WTC11 (cell line): ENCODE measurements at regions not wholly inside any gene's neighbourhood (a gene's known extent, or its start where the extent isn't known, plus 50 kb on each side); places are given as distances from the start of the nearest gene placed in this dataset.

ENCODE experiments used
- ATAC-seq: fragments of 200-7000 bp; cut with Tn5 transposase; 2 replicates; pipeline ENCODE4 v1.10.0; 2021; ENCODE audit warnings: mild to moderate bottlenecking, moderate library complexity
- CTCF ChIA-PET: fragments of 300-600 bp; sonication (Branson Sonifier 250); formaldehyde crosslinking; loops from one replicate; lab custom pipeline; 2021; ENCODE audit warnings: antibody characterized with exemption; lab: Charles Lee
- POLR2A ChIA-PET: fragments of 350-600 bp; sonication (Branson Sonifier 250); formaldehyde crosslinking; loops from one replicate; lab custom pipeline; 2021; ENCODE audit warnings: antibody characterized with exemption; lab: Charles Lee
- DNase-seq: peaks from one replicate; pipeline ENCODE4 v3.0.0; 2021; ENCODE audit warnings: low spot score
- H3K27ac Mint-ChIP-seq: 2 replicates; pipeline ENCODE4 v1.8.0; 2021; ENCODE audit warnings: mixed read lengths
- H3K27me3 Mint-ChIP-seq: 2 replicates; pipeline ENCODE4 v1.8.0; 2021; ENCODE audit warnings: low read depth, mild to moderate bottlenecking, moderate library complexity, mixed read lengths
- H3K36me3 Mint-ChIP-seq: 2 replicates; pipeline ENCODE4 v1.8.0; 2021; ENCODE audit warnings: mixed read lengths
- H3K4me1 Mint-ChIP-seq: 2 replicates; pipeline ENCODE4 v1.8.0; 2022; ENCODE audit warnings: mixed read lengths
- H3K4me3 Mint-ChIP-seq: 2 replicates; pipeline ENCODE4 v1.8.0; 2021; ENCODE audit warnings: mild to moderate bottlenecking, moderate library complexity, mixed read lengths
- H3K9me3 Mint-ChIP-seq: 2 replicates; pipeline ENCODE4 v1.8.0; 2021; ENCODE audit warnings: mixed read lengths
- FOXP4 ChIP-seq: sonication (generic); formaldehyde crosslinking; IDR thresholded peaks from 2 replicates; pipeline ENCODE4 v1.8.0; 2022; ENCODE audit warnings: mild to moderate bottlenecking, missing genetic modification reagents
- NFE2L1 ChIP-seq: sonication (generic); formaldehyde crosslinking; IDR thresholded peaks from 2 replicates; pipeline ENCODE4 v1.8.1; 2023; ENCODE audit warnings: missing genetic modification reagents
- SMAD4 ChIP-seq: sonication (generic); formaldehyde crosslinking; IDR thresholded peaks from 2 replicates; pipeline ENCODE4 v1.8.0; 2022; ENCODE audit warnings: mild to moderate bottlenecking, missing genetic modification reagents
- ZBTB43 ChIP-seq: sonication (generic); formaldehyde crosslinking; IDR thresholded peaks from 2 replicates; pipeline ENCODE4 v1.8.1; 2023; ENCODE audit warnings: mild to moderate bottlenecking, missing genetic modification reagents
- ZMAT4 ChIP-seq: fragments of 250-450 bp; sonication (Bioruptor Pico); IDR thresholded peaks from 2 replicates; pipeline ENCODE4 v1.9.0; 2021; ENCODE audit warnings: mild to moderate bottlenecking
- ZNF317 ChIP-seq: sonication (generic); formaldehyde crosslinking; IDR thresholded peaks from 2 replicates; pipeline ENCODE4 v1.8.1; 2023; ENCODE audit warnings: low read depth, mild to moderate bottlenecking, moderate library complexity, missing genetic modification reagents, borderline replicate concordance
- ZNF423 ChIP-seq: fragments of 250-450 bp; sonication (Bioruptor Pico); IDR thresholded peaks from 2 replicates; pipeline ENCODE4 v2.1.2; 2022; ENCODE audit warnings: mild to moderate bottlenecking, moderate library complexity
- ZNF425 ChIP-seq: fragments of 250-450 bp; sonication (Bioruptor Pico); conservative IDR thresholded peaks from 2 replicates; pipeline ENCODE4 v1.9.0; 2021; ENCODE audit warnings: mild to moderate bottlenecking
- ZNF671 ChIP-seq: fragments of 250-450 bp; sonication (Bioruptor Pico); IDR thresholded peaks from 2 replicates; pipeline ENCODE4 v1.8.0; 2021; ENCODE audit warnings: mild to moderate bottlenecking
- TF ChIP-seq, protein P1 (sequence below): sonication (generic); formaldehyde crosslinking; IDR thresholded peaks from 2 replicates; pipeline ENCODE4 v1.8.0; 2023; ENCODE audit warnings: mild to moderate bottlenecking, missing genetic modification reagents
- TF ChIP-seq, protein P2 (sequence below): sonication (generic); formaldehyde crosslinking; conservative IDR thresholded peaks from 2 replicates; pipeline ENCODE4 v1.8.1; 2022; ENCODE audit warnings: mild to moderate bottlenecking, missing genetic modification reagents

GRCh38 chr7:88686468-88687229 is 72.9 kb upstream of the ZNF804B start:
- ChIA-PET POLR2A (no interaction called here), CTCF (interaction anchor here (0.9 to 1.1 kb wide), 2 partner anchors 148 to 285 kb away, joined by 3 read pairs; no protein-coding TSS in a partner anchor)
- Mint-ChIP-seq H3K4me1 (peaks cover 5% of the 10 kb centered on the region), H3K36me3 (no peaks in the 10 kb centered on the region), H3K27me3 (no peaks in the 10 kb centered on the region), H3K4me3 (no peak overlapping the region), H3K9me3 (no peaks in the 10 kb centered on the region), H3K27ac (no peak overlapping the region)
- peak; percentile 13 for DNase-seq
- no peak for TF ChIP-seq SMAD4
- no peak for TF ChIP-seq ZNF425
- TF ChIP-seq ZNF423 (CRISPR knock-in tag): 0 out of 2 replicates have a peak, but pooled peaks have one; percentile 11
- TF ChIP-seq NFE2L1: no peak
- TF ChIP-seq ZBTB43 (CRISPR knock-in tag): no peak
- TF ChIP-seq, protein P1, sequence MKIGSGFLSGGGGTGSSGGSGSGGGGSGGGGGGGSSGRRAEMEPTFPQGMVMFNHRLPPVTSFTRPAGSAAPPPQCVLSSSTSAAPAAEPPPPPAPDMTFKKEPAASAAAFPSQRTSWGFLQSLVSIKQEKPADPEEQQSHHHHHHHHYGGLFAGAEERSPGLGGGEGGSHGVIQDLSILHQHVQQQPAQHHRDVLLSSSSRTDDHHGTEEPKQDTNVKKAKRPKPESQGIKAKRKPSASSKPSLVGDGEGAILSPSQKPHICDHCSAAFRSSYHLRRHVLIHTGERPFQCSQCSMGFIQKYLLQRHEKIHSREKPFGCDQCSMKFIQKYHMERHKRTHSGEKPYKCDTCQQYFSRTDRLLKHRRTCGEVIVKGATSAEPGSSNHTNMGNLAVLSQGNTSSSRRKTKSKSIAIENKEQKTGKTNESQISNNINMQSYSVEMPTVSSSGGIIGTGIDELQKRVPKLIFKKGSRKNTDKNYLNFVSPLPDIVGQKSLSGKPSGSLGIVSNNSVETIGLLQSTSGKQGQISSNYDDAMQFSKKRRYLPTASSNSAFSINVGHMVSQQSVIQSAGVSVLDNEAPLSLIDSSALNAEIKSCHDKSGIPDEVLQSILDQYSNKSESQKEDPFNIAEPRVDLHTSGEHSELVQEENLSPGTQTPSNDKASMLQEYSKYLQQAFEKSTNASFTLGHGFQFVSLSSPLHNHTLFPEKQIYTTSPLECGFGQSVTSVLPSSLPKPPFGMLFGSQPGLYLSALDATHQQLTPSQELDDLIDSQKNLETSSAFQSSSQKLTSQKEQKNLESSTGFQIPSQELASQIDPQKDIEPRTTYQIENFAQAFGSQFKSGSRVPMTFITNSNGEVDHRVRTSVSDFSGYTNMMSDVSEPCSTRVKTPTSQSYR (CRISPR knock-in tag): no peak
- peak; percentile 73 for ATAC-seq

DNA sequence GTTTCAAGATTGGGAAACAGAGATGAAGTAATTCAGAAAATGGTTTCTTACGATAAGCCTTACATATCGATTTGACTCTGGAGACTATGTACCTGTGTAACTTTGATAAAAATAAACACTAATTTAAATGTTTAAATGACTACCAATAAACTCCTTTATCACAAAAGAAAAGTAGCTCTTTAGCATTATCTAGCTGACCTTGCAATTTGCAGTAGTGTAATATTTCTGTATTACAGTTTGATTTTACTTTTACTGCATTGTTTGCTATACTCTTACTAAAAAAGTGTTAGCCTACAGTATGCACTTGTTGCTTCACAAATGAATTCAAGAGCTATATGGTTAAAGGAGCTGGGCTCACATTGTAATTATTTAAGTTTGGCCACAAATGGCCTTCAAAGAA is 77.8 kb upstream of the ZNF804B start:
- H3K27ac Mint-ChIP-seq: no peak overlapping the region
- POLR2A ChIA-PET: no interaction called here
- no peak overlapping the region for H3K4me3 Mint-ChIP-seq
- no peaks in the 10 kb centered on the region for H3K36me3 Mint-ChIP-seq
- DNase-seq (no peak), ATAC-seq (no peak)
- CTCF ChIA-PET: no interaction called here
- H3K4me1 Mint-ChIP-seq: no peaks in the 10 kb centered on the region; the same call in 1 of the 2 replicates
- no peaks in the 10 kb centered on the region for H3K27me3 Mint-ChIP-seq
- peaks cover 15% of the 10 kb centered on the region for H3K9me3 Mint-ChIP-seq
- no peak for TF ChIP-seq FOXP4
- no peak for TF ChIP-seq ZMAT4 (CRISPR knock-in tag)
- TF ChIP-seq, protein P2, sequence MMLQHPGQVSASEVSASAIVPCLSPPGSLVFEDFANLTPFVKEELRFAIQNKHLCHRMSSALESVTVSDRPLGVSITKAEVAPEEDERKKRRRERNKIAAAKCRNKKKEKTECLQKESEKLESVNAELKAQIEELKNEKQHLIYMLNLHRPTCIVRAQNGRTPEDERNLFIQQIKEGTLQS (CRISPR knock-in tag): no peak

- H3K9me3 Mint-ChIP-seq: peaks cover 6% of the 10 kb centered on the region
- ATAC-seq (no peak), DNase-seq (no peak)
- peaks cover 25% of the 10 kb centered on the region for H3K4me1 Mint-ChIP-seq
- no peaks in the 10 kb centered on the region for H3K36me3 Mint-ChIP-seq
- CTCF ChIA-PET: no interaction called here
- POLR2A ChIA-PET: no interaction called here
- no peaks in the 10 kb centered on the region for H3K27me3 Mint-ChIP-seq
- no peak overlapping the region for H3K4me3 Mint-ChIP-seq
- no peak overlapping the region for H3K27ac Mint-ChIP-seq
- TF ChIP-seq ZNF425: no peak
- TF ChIP-seq ZBTB43 (CRISPR knock-in tag): no peak
- TF ChIP-seq ZNF317 (CRISPR knock-in tag): no peak
- no peak for TF ChIP-seq ZNF671 (CRISPR knock-in tag)
Measured at GRCh38 chr7:88670536-88670935, 89.0 kb upstream of the ZNF804B start.
